IMR-90 (cell line): ENCODE measurements at regions not wholly inside any gene's neighbourhood (a gene's known extent, or its start where the extent isn't known, plus 50 kb on each side); places are given as distances from the start of the nearest gene placed in this dataset.

Source experiments
- ATAC-seq: fragments of 200-7000 bp; cut with Tn5 transposase; 2 replicates; pipeline ENCODE4 v1.9.1; 2020; ENCODE audit warnings: low read depth, mild to moderate bottlenecking, moderate library complexity
- BruUV-seq: library from RNA; stranded (reverse); fragments of 400-500 nt; replicated peaks from 2 replicates; lab custom pipeline; 2021; lab: Mats Ljungman, UMichigan
- CTCF ChIA-PET: fragments of 300-600 bp; formaldehyde crosslinking; extraction: SDS; loops from one replicate; lab custom pipeline; 2021; ENCODE audit warnings: antibody characterized with exemption; lab: Yijun Ruan, JAX
- POLR2A ChIA-PET: fragments of 300-600 bp; sonication (Branson Sonifier 250); formaldehyde crosslinking; loops from one replicate; lab custom pipeline; 2022; ENCODE audit warnings: antibody characterized with exemption; ENCODE audit not compliant: unreplicated experiment; lab: Charles Lee
- DNase-seq: peaks from one replicate; pipeline ENCODE4 v3.0.0; 2013
- H2AFZ ChIP-seq: replicated peaks from 2 replicates; pipeline ENCODE3; 2013; ENCODE audit warnings: low read length, mild to moderate bottlenecking; ENCODE audit not compliant: poor library complexity
- H2AK5ac ChIP-seq: 2 replicates; pipeline ENCODE4 v1.6.1; 2013; ENCODE audit warnings: low read depth, low read length, inconsistent platforms
- H2AK9ac ChIP-seq: replicated peaks from 2 replicates; pipeline ENCODE3; 2013; ENCODE audit warnings: mild to moderate bottlenecking, low read depth, low read length, moderate library complexity; ENCODE audit not compliant: poor library complexity
- H2BK120ac ChIP-seq: 2 replicates; pipeline ENCODE4 v1.6.1; 2013; ENCODE audit warnings: low read depth, low read length, inconsistent platforms
- H2BK15ac ChIP-seq: 3 replicates; pipeline ENCODE4 v1.6.1; 2013; ENCODE audit warnings: low read depth, low read length, inconsistent platforms
- H2BK20ac ChIP-seq: 2 replicates; pipeline ENCODE4 v1.6.1; 2013; ENCODE audit warnings: low read depth, mild to moderate bottlenecking, inconsistent platforms, low read length, moderate library complexity
- H2BK5ac ChIP-seq: 2 replicates; pipeline ENCODE4 v1.6.1; 2013; ENCODE audit warnings: mild to moderate bottlenecking, low read depth, low read length, inconsistent platforms; ENCODE audit not compliant: poor library complexity, severe bottlenecking
- H3K14ac ChIP-seq: replicated peaks from 2 replicates; pipeline ENCODE4 v1.6.1; 2013; ENCODE audit warnings: low read depth, low read length, inconsistent platforms
- H3K18ac ChIP-seq: 2 replicates; pipeline ENCODE4 v1.6.1; 2013; ENCODE audit warnings: low read depth, low read length, control low read depth
- H3K23ac ChIP-seq: 2 replicates; pipeline ENCODE4 v1.6.1; 2013; ENCODE audit warnings: low read depth, low read length, inconsistent platforms
- H3K27ac ChIP-seq: 2 replicates; pipeline ENCODE4 v1.5.1; 2013; ENCODE audit warnings: mild to moderate bottlenecking, control low read depth, low read length; ENCODE audit not compliant: insufficient read depth
- H3K27me3 ChIP-seq: 2 replicates; pipeline ENCODE4 v1.6.1; 2013; ENCODE audit warnings: low read length; ENCODE audit not compliant: control insufficient read depth, insufficient read depth
- H3K36me3 ChIP-seq: 2 replicates; pipeline ENCODE4 v1.6.1; 2013; ENCODE audit warnings: low read length, mixed read lengths; ENCODE audit not compliant: control insufficient read depth, insufficient read depth
- H3K4ac ChIP-seq: 2 replicates; pipeline ENCODE4 v1.6.1; 2013; ENCODE audit warnings: low read depth, low read length, inconsistent platforms
- H3K4me1 ChIP-seq: 2 replicates; pipeline ENCODE4 v1.6.1; 2013; ENCODE audit warnings: low read length, mixed read lengths; ENCODE audit not compliant: control insufficient read depth, insufficient read depth
- H3K4me2 ChIP-seq: 2 replicates; pipeline ENCODE4 v1.6.1; 2013; ENCODE audit warnings: low read depth, mild to moderate bottlenecking, control low read depth, low read length, moderate library complexity
- H3K4me3 ChIP-seq: 2 replicates; pipeline ENCODE4 v1.5.1; 2013; ENCODE audit warnings: low read depth, mild to moderate bottlenecking, control low read depth, low read length, moderate library complexity; ENCODE audit not compliant: insufficient read depth
- H3K56ac ChIP-seq: 2 replicates; pipeline ENCODE4 v1.6.1; 2013; ENCODE audit warnings: low read length, inconsistent platforms; ENCODE audit not compliant: insufficient read depth; ENCODE audit errors: extremely low read depth
- H3K79me1 ChIP-seq, 2 experiments: 2 replicates each; pipeline ENCODE4 v1.6.1; 2013; ENCODE audit warnings: low read length in 2 of 2, inconsistent platforms in 1 of 2, low read depth in 1 of 2
- H3K9ac ChIP-seq: 2 replicates; pipeline ENCODE4 v1.6.1; 2013; ENCODE audit warnings: low read depth, low read length, control low read depth
- H3K9me1 ChIP-seq: 2 replicates; pipeline ENCODE4 v1.6.1; 2013; ENCODE audit warnings: low read length, inconsistent platforms; ENCODE audit not compliant: insufficient read depth
- H3K9me3 ChIP-seq: 2 replicates; pipeline ENCODE4 v1.6.1; 2013; ENCODE audit warnings: low read length; ENCODE audit not compliant: control insufficient read depth, insufficient read depth
- H4K20me1 ChIP-seq: 2 replicates; pipeline ENCODE4 v1.6.1; 2013; ENCODE audit warnings: low read length, inconsistent platforms; ENCODE audit not compliant: insufficient read depth
- H4K5ac ChIP-seq: 2 replicates; pipeline ENCODE4 v1.6.1; 2013; ENCODE audit warnings: mild to moderate bottlenecking, low read depth, low read length, control low read depth
- H4K8ac ChIP-seq, 2 experiments: 2 replicates each; pipeline ENCODE4 v1.6.1; 2013; ENCODE audit warnings: low read depth in 2 of 2, low read length in 2 of 2, control low read depth in 1 of 2, inconsistent platforms in 1 of 2
- H4K91ac ChIP-seq: 2 replicates; pipeline ENCODE4 v1.6.1; 2013; ENCODE audit warnings: low read depth, low read length, inconsistent platforms; ENCODE audit not compliant: insufficient read depth
- MAFK ChIP-seq: IDR thresholded peaks from 2 replicates; pipeline ENCODE4 v1.6.1; 2012; ENCODE audit warnings: low read depth, low read length, improper control_type of control experiment
- RFX5 ChIP-seq: IDR thresholded peaks from 2 replicates; pipeline ENCODE4 v1.8.0; 2012; ENCODE audit warnings: low read depth, mild to moderate bottlenecking, low read length, moderate library complexity
- WGBS, 2 experiments: methylation state at CpG; one replicate each; pipeline versions ENCODE4 v1.1.5 to v1.1.7; 2013; ENCODE audit warnings: missing lambda C conversion rate in 2 of 2; ENCODE audit not compliant: insufficient read length in 1 of 2; ENCODE audit errors: extremely low coverage in 2 of 2; 5-methylcytosine and 5-hydroxymethylcytosine counted together
- dilution Hi-C: fragments of 300-500 bp; cut with HindIII; formaldehyde crosslinking; loops from one replicate; pipeline ENCODE4 v1.14.3; 2018; ENCODE audit warnings: low sequenced_read_pairs; ENCODE audit not compliant: unreplicated experiment
- in situ Hi-C: fragments of 300-500 bp; cut with MboI; formaldehyde crosslinking; loops from 3 replicates; pipeline ENCODE4 v1.14.3; 2019; ENCODE audit warnings: low sequenced_read_pairs, inconsistent platforms, mixed read lengths
- intact Hi-C: fragments of 100-400 bp; cut with micrococcal nuclease; formaldehyde crosslinking; loops from 2 replicates; pipeline ENCODE4 v1.10.0; 2022

- Histone ChIP-seq H4K8ac (0 out of 4 replicates have a peak overlapping the region, but pooled peaks of 1 of the 2 experiments have one; percentile 6), H2BK15ac (peak overlapping the region; percentile 15; the same call in 1 of the 3 replicates), H2BK20ac (peak overlapping the region; percentile 63; the same call in 1 of the 2 replicates), H3K23ac (no peak overlapping the region), H2BK120ac (peak overlapping the region; percentile 39), H4K20me1 (no peaks in the 10 kb centered on the region), H3K14ac (no peak overlapping the region), H3K4me1 (peaks cover 6% of the 10 kb centered on the region; the same call in 1 of the 2 replicates), H3K9me1 (no peaks in the 10 kb centered on the region), H2AK5ac (no peak overlapping the region; the same call in 1 of the 2 replicates), H3K4me2 (no peak overlapping the region; the same call in 1 of the 2 replicates), H3K4me3 (no peak overlapping the region), H4K91ac (no peak overlapping the region; the same call in 1 of the 2 replicates), H3K9me3 (no peaks in the 10 kb centered on the region), H3K18ac (peak overlapping the region; percentile 47; the same call in 1 of the 2 replicates), H2AK9ac (no peak overlapping the region), H4K5ac (peak overlapping the region; percentile 60; the same call in 1 of the 2 replicates), H3K79me1 (no peaks in the 10 kb centered on the region), H3K9ac (no peak overlapping the region), H3K27ac (no peak overlapping the region), H3K36me3 (no peaks in the 10 kb centered on the region), H3K27me3 (no peaks in the 10 kb centered on the region; the same call in 1 of the 2 replicates), H2AFZ (peak overlapping the region; percentile 24), H3K4ac (0 out of 2 replicates have a peak overlapping the region, but pooled peaks have one; percentile 23), H3K56ac (no peak overlapping the region), H2BK5ac (no peak overlapping the region)
- CTCF ChIA-PET, result interaction anchor here (0.9 to 1.0 kb wide), 2 partner anchors 47 to 124 kb away, joined by 3 read pairs; no protein-coding TSS in a partner anchor
- in situ Hi-C loops (no loop called here), dilution Hi-C loops (no loop called here), intact Hi-C loops (no loop called here)
- POLR2A ChIA-PET, result no interaction called here
- WGBS, 2 experiments, result no CpG with 5 or more reads among the region's 4 CpGs
- ATAC-seq (0 out of 2 replicates have a peak, but pooled peaks have one; percentile 32), DNase-seq (no peak)
- no TSS peak for BruUV-seq
- TF ChIP-seq MAFK, result peak; percentile 60; the same call in 1 of the 2 replicates
- no peak for TF ChIP-seq RFX5
Measured at GRCh38 chr11:15774388-15774939, 581.9 kb downstream of the SOX6 start.
